HL-60 (cell line): ENCODE measurements at regions not wholly inside any gene's neighbourhood (a gene's known extent, or its start where the extent isn't known, plus 50 kb on each side); places are given as distances from the start of the nearest gene placed in this dataset.

Experiments used
- DNase-seq, 2 experiments: peaks; one replicate each; pipeline ENCODE4 v3.0.0-alpha.2; 2010 to 2020; ENCODE audit warnings: low read depth in 1 of 2, low spot score in 1 of 2
- H3K27ac ChIP-seq: fragments of 250-450 bp; sonication (Bioruptor Pico); replicated peaks from 2 replicates; pipeline ENCODE4 v1.5.1; 2020; ENCODE audit warnings: mild to moderate bottlenecking, moderate library complexity
- H3K27me3 ChIP-seq: fragments of 250-450 bp; sonication (Bioruptor Pico); 2 replicates; pipeline ENCODE4 v1.5.1; 2021; ENCODE audit warnings: mild to moderate bottlenecking, moderate library complexity; ENCODE audit not compliant: insufficient read depth, poor library complexity, severe bottlenecking
- H3K4me3 ChIP-seq: replicated peaks from 2 replicates; pipeline ENCODE4 v1.5.1; 2011; ENCODE audit warnings: mild to moderate bottlenecking, control low read depth, low read length; ENCODE audit not compliant: insufficient read depth
- CTCF ChIP-seq: IDR thresholded peaks from one replicate; pipeline ENCODE4 v1.5.1; 2011; ENCODE audit warnings: low read length, control low read depth, inconsistent platforms; ENCODE audit not compliant: insufficient read depth
- GABPA ChIP-seq: IDR thresholded peaks from 2 replicates; pipeline ENCODE4 v1.6.1; 2012; ENCODE audit warnings: low read depth
- POLR2AphosphoS5 ChIP-seq: IDR thresholded peaks from 2 replicates; pipeline ENCODE4 v1.6.1; 2012; ENCODE audit warnings: low read depth
- REST ChIP-seq: IDR thresholded peaks from 2 replicates; pipeline ENCODE4 v1.6.1; 2012; ENCODE audit warnings: low read depth; ENCODE audit not compliant: insufficient replicate concordance
- SPI1 ChIP-seq: IDR thresholded peaks from 2 replicates; pipeline ENCODE4 v1.6.1; 2012; ENCODE audit warnings: low read depth, mild to moderate bottlenecking, borderline replicate concordance

GRCh38 chr4:109378511-109378910 is 55.1 kb upstream of the SEC24B start:
- TF ChIP-seq GABPA (no peak), REST (no peak), SPI1 (no peak), CTCF (no peak), POLR2AphosphoS5 (no peak)
- peaks cover 3% of the 10 kb centered on the region for H3K27me3 ChIP-seq
- H3K27ac ChIP-seq: no peak overlapping the region
- DNase-seq: no peak
- H3K4me3 ChIP-seq: no peak overlapping the region

GRCh38 chr4:109378076-109378475 is 55.5 kb upstream of the SEC24B start:
- Histone ChIP-seq H3K27ac (no peak overlapping the region), H3K27me3 (peaks cover 3% of the 10 kb centered on the region), H3K4me3 (no peak overlapping the region)
- no peak for DNase-seq
- no peak for TF ChIP-seq GABPA
- TF ChIP-seq POLR2AphosphoS5: no peak
- no peak for TF ChIP-seq CTCF
- no peak for TF ChIP-seq REST
- TF ChIP-seq SPI1: no peak

- no peak for DNase-seq
- no peak for TF ChIP-seq GABPA
- no peak for TF ChIP-seq SPI1
- TF ChIP-seq POLR2AphosphoS5: no peak
- H3K4me3 ChIP-seq: no peak overlapping the region
- no peak overlapping the region for H3K27ac ChIP-seq
- peaks cover 3% of the 10 kb centered on the region for H3K27me3 ChIP-seq
Measured at GRCh38 chr4:109375778-109376414, 57.7 kb upstream of the SEC24B start.

GRCh38 chr4:109368661-109369060 is 65.0 kb upstream of the SEC24B start:
- peaks cover under 1% of the 10 kb centered on the region for H3K27me3 ChIP-seq
- no peak overlapping the region for H3K27ac ChIP-seq
- H3K4me3 ChIP-seq: no peak overlapping the region
- no peak for TF ChIP-seq SPI1
- TF ChIP-seq POLR2AphosphoS5: no peak
- no peak for TF ChIP-seq CTCF
- no peak for TF ChIP-seq GABPA
- no peak for TF ChIP-seq REST
- no peak for DNase-seq
